GM21576 (cell line): ENCODE measurements at regions not wholly inside any gene's neighbourhood (a gene's known extent, or its start where the extent isn't known, plus 50 kb on each side); places are given as distances from the start of the nearest gene placed in this dataset.

ENCODE experiments used
- ATAC-seq: cut with Tn5 transposase; IDR thresholded peaks from one replicate; pipeline ENCODE4 v1.9.1; 2021; ENCODE audit warnings: mild to moderate bottlenecking, moderate library complexity; ENCODE audit not compliant: unreplicated experiment

- no peak for ATAC-seq
These were observed 217.4 kb upstream of the PPP2R2D start for GRCh38 chr10:131683281-131683861.

GRCh38 chr10:131683941-131684340 lies 216.9 kb upstream of the PPP2R2D start:
- no peak for ATAC-seq

- ATAC-seq: no peak
These were observed 215.8 kb upstream of the PPP2R2D start for GRCh38 chr10:131685007-131685406.

- ATAC-seq: no peak
These were observed 215.2 kb upstream of the PPP2R2D start for GRCh38 chr10:131685576-131685975.

GRCh38 chr10:131686781-131687420 lies 213.9 kb upstream of the PPP2R2D start:
- ATAC-seq: no peak

GRCh38 chr10:131688304-131688703 lies 212.5 kb upstream of the PPP2R2D start:
- no peak for ATAC-seq

- ATAC-seq: no peak
These were observed 211.8 kb upstream of the PPP2R2D start for GRCh38 chr10:131689016-131689415.

GRCh38 chr10:131689486-131689885 lies 211.3 kb upstream of the PPP2R2D start:
- no peak for ATAC-seq

- no peak for ATAC-seq
These were observed 210.7 kb upstream of the PPP2R2D start for GRCh38 chr10:131689954-131690757.

GRCh38 chr10:131690805-131691239 lies 210.0 kb upstream of the PPP2R2D start:
- no peak for ATAC-seq

GRCh38 chr10:131691481-131692090 lies 209.2 kb upstream of the PPP2R2D start:
- no peak for ATAC-seq

GRCh38 chr10:131692176-131692575 lies 208.6 kb upstream of the PPP2R2D start:
- no peak for ATAC-seq

GRCh38 chr10:131692686-131693334 lies 208.0 kb upstream of the PPP2R2D start:
- no peak for ATAC-seq

GRCh38 chr10:131693766-131694165 lies 207.0 kb upstream of the PPP2R2D start:
- ATAC-seq: no peak

- no peak for ATAC-seq
These were observed 206.5 kb upstream of the PPP2R2D start for GRCh38 chr10:131694168-131694780.

- no peak for ATAC-seq
These were observed 205.9 kb upstream of the PPP2R2D start for GRCh38 chr10:131694781-131695495.

GRCh38 chr10:131695496-131696165 lies 205.2 kb upstream of the PPP2R2D start:
- ATAC-seq: no peak

GRCh38 chr10:131697476-131698128 lies 203.2 kb upstream of the PPP2R2D start:
- ATAC-seq: no peak

- no peak for ATAC-seq
These were observed 202.6 kb upstream of the PPP2R2D start for GRCh38 chr10:131698232-131698631.
